GM12891 (cell line): ENCODE measurements at regions not wholly inside any gene's neighbourhood (a gene's known extent, or its start where the extent isn't known, plus 50 kb on each side); places are given as distances from the start of the nearest gene placed in this dataset.

Source experiments
- DNase-seq: peaks from one replicate; pipeline ENCODE4 v3.0.0; 2011; ENCODE audit warnings: low spot score; ENCODE audit not compliant: insufficient read length
- FAIRE-seq: peaks from 2 replicates; lab custom pipeline; 2011; peaks lifted over from hg19 to GRCh38; lab: Jason Lieb, UNC
- PAX5 ChIP-seq: IDR thresholded peaks from 2 replicates; pipeline ENCODE4 v1.6.1; 2011; ENCODE audit warnings: low read length, moderate library complexity, mild to moderate bottlenecking; ENCODE audit not compliant: insufficient read depth, severe bottlenecking
- POLR2A ChIP-seq: IDR thresholded peaks from 2 replicates; pipeline ENCODE4 v1.6.1; 2011; ENCODE audit warnings: low read depth, low read length, control low read depth
- POLR2AphosphoS5 ChIP-seq: IDR thresholded peaks from 2 replicates; pipeline ENCODE4 v1.6.1; 2011; ENCODE audit warnings: low read depth, low read length, control low read depth
- POU2F2 ChIP-seq: IDR thresholded peaks from 2 replicates; pipeline ENCODE4 v1.6.1; 2011; ENCODE audit warnings: low read depth, mild to moderate bottlenecking, control low read depth, low read length, moderate library complexity
- SPI1 ChIP-seq: IDR thresholded peaks from 2 replicates; pipeline ENCODE4 v1.6.1; 2011; ENCODE audit warnings: low read depth, low read length, control low read depth
- TAF1 ChIP-seq: IDR thresholded peaks from 2 replicates; pipeline ENCODE4 v1.6.1; 2011; ENCODE audit warnings: low read depth, low read length, control low read depth

DNA sequence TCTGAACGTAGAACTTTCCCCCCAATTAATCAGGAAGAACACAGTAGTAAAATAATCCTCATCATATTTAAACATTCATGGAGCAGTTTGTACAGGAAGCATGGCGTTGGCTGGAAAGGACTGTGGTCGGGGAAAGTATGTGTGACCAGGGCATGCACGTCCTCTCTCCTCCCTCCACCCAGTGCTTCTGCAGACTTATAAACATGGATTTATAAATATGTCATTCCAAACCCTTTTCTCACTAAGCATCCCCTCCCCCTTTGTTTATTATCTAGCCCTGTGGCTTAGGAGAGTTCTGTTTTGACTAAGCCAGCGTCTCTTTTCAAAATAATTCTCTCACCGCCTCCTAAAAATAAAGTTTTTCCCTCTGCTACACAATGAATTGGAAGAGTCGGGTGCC lies 70.4 kb upstream of the DAP start:
- no peak for FAIRE-seq

DNA sequence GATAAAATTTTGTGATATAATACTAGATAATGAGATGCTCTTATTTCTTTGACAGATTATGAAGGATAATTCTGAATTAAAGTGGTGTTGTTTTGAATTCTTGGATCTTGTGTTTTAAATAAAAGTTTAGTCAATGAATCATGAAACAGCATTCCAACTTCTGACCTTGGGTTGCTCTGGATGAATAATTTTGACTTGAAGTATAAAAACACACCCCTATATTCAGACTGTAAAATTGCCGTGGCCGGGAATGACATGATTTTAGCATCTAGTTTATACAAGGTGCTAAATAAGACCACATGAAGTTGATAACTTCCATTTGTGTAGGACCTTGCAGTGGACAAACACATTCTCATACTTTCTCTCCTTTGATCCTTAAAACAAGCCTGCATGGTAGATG lies 67.2 kb upstream of the DAP start:
- TF ChIP-seq POLR2A (no peak), TAF1 (no peak), SPI1 (no peak), PAX5 (no peak), POU2F2 (no peak), POLR2AphosphoS5 (no peak)
- no peak for DNase-seq
- no peak for FAIRE-seq

More for the DNA sequence above, 70.4 kb upstream of the DAP start:
- no peak for DNase-seq
- no peak for TF ChIP-seq POLR2A
- TF ChIP-seq SPI1: no peak
- TF ChIP-seq PAX5: no peak
- TF ChIP-seq POU2F2: no peak
- no peak for TF ChIP-seq POLR2AphosphoS5
- no peak for TF ChIP-seq TAF1

DNA sequence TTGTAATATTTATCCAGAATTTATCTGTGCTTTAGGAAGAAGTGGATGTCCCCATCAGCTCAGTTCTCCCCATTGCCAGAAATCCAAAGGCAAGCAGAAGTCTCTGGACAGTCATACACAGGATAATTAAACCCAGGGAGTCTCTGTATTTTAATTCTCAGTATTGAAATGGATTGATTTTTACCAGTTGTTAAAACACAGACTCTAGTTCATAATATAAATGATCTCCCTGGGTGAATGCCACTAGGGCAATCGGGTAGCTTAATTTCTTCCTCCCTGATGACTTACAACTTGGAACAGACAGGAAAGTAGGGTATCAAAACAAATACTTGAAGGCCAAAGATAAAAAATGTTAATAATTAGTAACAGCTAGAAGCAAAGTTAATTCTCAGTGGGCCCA lies 66.5 kb upstream of the DAP start:
- no peak for FAIRE-seq

DNA sequence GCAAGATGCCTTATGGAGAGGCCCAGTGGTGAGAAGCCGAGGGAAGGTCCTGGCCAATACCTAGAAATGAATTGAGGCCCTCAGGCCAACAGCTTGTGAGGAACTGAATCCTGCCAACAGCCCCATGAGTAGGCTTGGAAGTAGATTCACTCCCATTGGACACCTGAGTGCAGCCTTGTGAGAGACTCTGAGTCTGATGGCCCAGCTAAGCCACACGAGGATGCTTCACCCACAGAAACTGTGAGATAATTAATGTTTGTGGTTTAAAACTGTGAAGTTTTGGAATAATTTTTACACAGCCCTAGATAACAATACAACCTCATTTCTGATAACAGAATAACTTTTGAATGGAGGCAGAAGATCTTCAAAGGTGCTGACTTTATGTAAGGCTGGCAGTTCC lies 65.9 kb upstream of the DAP start:
- FAIRE-seq (no peak), DNase-seq (no peak)
- TF ChIP-seq PAX5 (no peak), TAF1 (no peak), POLR2AphosphoS5 (no peak), POLR2A (no peak), SPI1 (no peak), POU2F2 (no peak)

More for the DNA sequence above, 66.5 kb upstream of the DAP start:
- no peak for DNase-seq
- TF ChIP-seq POLR2A: no peak
- no peak for TF ChIP-seq SPI1
- TF ChIP-seq TAF1: no peak
- no peak for TF ChIP-seq POLR2AphosphoS5
- TF ChIP-seq PAX5: no peak
- TF ChIP-seq POU2F2: no peak

DNA sequence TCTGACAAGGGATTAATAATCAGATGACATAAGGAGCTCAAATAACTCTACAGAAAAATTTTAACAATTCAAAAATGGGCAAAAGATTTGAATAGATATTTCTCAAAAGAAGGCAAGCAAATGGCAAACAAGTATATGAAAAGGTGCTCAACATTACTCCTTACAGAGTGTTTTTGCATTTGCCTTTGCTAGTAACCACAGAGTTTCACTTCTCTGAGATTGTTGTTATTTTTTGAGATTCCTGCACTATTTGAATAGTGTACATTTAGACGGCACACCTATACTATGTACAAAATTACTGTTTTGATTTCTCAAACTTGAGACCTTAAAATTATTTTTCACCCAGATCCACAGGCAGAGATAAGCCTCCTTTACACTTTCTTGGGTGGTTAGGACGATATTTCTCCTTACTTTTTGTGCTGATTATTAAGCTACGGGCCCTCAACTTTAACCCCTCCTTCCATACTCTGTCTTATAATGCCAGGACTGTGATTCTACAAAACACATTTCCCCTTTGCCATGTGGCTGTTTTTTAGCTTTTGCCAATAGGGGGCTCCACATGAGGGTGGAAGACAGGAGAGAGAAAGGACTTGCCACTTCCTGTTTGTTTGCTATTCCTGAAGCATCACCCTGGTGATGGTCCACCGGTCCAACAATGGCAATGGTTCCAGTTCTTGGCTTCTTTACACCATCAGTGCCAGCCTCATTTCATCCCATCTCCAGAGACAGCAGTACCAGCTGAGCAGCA lies 65.0 kb upstream of the DAP start:
- no peak for DNase-seq
- FAIRE-seq: peak; percentile 59

DNA sequence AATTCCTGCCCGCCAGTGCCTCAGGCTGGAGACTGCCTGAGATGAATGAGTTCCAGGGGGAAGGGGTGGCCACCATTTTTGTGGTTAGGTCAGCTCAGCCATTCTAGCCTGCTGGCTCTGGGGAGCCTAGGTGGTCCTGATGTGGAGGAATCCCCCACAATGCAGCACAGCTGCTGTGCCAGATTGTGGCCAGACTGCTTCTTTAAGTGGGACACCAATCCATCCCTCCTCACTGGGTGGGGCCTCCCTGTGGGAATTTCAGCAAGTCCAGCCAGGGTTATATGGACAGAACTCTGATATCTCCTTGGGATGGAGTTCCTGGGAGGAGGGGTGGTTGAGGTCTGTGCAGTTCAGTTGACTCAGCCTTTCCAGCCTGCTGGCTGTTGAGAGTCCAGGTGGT lies 51.2 kb upstream of the DAP start:
- FAIRE-seq: no peak
- DNase-seq: no peak
- no peak for TF ChIP-seq SPI1
- TF ChIP-seq TAF1: no peak
- TF ChIP-seq POLR2AphosphoS5: no peak

More for the DNA sequence above, 65.0 kb upstream of the DAP start:
- TF ChIP-seq PAX5 (no peak), SPI1 (peak; percentile 70)
